A549 (cell line): ENCODE measurements at regions not wholly inside any gene's neighbourhood (a gene's known extent, or its start where the extent isn't known, plus 50 kb on each side); places are given as distances from the start of the nearest gene placed in this dataset.

Source experiments
- EP300 ChIP-seq, 2 experiments: fragments of >200 bp; sonication (Bioruptor Twin); formaldehyde crosslinking; IDR thresholded peaks; 2 replicates in 1 of 2; 3 replicates in 1 of 2; pipeline ENCODE4 v1.6.1; 2016 to 2017
- FOSB ChIP-seq: fragments of 250-450 bp; sonication (Bioruptor Pico); IDR thresholded peaks from 2 replicates; pipeline ENCODE4 v1.5.0; 2020; ENCODE audit warnings: mild to moderate bottlenecking, moderate library complexity
- HOXA7 ChIP-seq: fragments of 250-450 bp; sonication (Bioruptor Pico); IDR thresholded peaks from 2 replicates; pipeline ENCODE4 v1.5.0; 2020; ENCODE audit warnings: mild to moderate bottlenecking, moderate library complexity
- MYC ChIP-seq: IDR thresholded peaks from 2 replicates; pipeline ENCODE4 v1.6.1; 2012; ENCODE audit warnings: mild to moderate bottlenecking, inconsistent platforms, low read length, improper control_type of control experiment, borderline replicate concordance
- POLR2A ChIP-seq: IDR thresholded peaks from 2 replicates; pipeline ENCODE4 v1.6.1; 2012; ENCODE audit warnings: mild to moderate bottlenecking, low read length
- RNF2 ChIP-seq: fragments of 200-600 bp; sonication (generic); IDR thresholded peaks from 2 replicates; pipeline ENCODE4 v1.6.1; 2016; ENCODE audit warnings: low read depth, mild to moderate bottlenecking, antibody characterized with exemption, moderate library complexity, borderline replicate concordance
- SMC3 ChIP-seq: fragments of >200 bp; sonication (Bioruptor Twin); formaldehyde crosslinking; IDR thresholded peaks from 3 replicates; pipeline ENCODE4 v1.6.1; 2018; ENCODE audit warnings: inconsistent platforms
- USF2 ChIP-seq: fragments of 450-650 bp; IDR thresholded peaks from 2 replicates; pipeline ENCODE4 v1.6.1; 2014; ENCODE audit warnings: antibody characterized with exemption
- ZC3H11A ChIP-seq: fragments of 450-650 bp; IDR thresholded peaks from 2 replicates; pipeline ENCODE4 v1.6.1; 2014; ENCODE audit warnings: antibody characterized with exemption, mild to moderate bottlenecking
- ZFP36 ChIP-seq: fragments of 450-650 bp; IDR thresholded peaks from 2 replicates; pipeline ENCODE4 v1.6.1; 2014; ENCODE audit warnings: borderline replicate concordance; ENCODE audit not compliant: partially characterized antibody
- TF ChIP-seq, protein P1 (sequence below): IDR thresholded peaks from 2 replicates; pipeline ENCODE4 v1.6.1; 2012
- TF ChIP-seq, protein P2 (sequence below): fragments of >200 bp; sonication (Bioruptor Twin); formaldehyde crosslinking; IDR thresholded peaks from 3 replicates; pipeline ENCODE4 v1.5.1; 2016
- TF ChIP-seq, protein P3 (sequence below): IDR thresholded peaks from 2 replicates; pipeline ENCODE4 v1.6.1; 2012

DNA sequence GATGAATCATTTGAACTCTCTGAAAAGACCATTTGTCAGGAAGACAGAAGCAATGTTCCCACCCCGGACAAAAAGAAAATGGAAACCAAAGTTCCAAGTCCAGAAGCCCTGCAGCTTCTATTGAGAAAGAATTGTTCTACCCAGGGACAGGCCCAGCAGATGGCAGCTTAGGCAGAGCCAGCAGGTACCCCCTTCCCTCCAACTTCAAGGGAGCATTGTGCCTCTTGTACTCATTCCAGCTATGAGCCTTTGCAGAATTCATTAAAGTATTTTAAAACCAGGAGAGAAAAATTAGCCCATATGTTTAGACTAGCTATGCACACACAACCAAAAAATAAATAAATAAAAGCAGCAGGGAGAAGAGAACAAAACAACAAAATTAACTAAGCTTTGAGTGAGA lies 85.2 kb upstream of the KCND3 start:
- TF ChIP-seq, protein P1, sequence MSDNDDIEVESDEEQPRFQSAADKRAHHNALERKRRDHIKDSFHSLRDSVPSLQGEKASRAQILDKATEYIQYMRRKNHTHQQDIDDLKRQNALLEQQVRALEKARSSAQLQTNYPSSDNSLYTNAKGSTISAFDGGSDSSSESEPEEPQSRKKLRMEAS, result no peak
- TF ChIP-seq HOXA7 (no peak), MYC (no peak), FOSB (no peak), ZFP36 (no peak), RNF2 (no peak), ZC3H11A (no peak), USF2 (no peak), SMC3 (no peak), EP300 (IDR thresholded peaks at IDR 0.05) (no peak), POLR2A (no peak)
- TF ChIP-seq, protein P2, sequence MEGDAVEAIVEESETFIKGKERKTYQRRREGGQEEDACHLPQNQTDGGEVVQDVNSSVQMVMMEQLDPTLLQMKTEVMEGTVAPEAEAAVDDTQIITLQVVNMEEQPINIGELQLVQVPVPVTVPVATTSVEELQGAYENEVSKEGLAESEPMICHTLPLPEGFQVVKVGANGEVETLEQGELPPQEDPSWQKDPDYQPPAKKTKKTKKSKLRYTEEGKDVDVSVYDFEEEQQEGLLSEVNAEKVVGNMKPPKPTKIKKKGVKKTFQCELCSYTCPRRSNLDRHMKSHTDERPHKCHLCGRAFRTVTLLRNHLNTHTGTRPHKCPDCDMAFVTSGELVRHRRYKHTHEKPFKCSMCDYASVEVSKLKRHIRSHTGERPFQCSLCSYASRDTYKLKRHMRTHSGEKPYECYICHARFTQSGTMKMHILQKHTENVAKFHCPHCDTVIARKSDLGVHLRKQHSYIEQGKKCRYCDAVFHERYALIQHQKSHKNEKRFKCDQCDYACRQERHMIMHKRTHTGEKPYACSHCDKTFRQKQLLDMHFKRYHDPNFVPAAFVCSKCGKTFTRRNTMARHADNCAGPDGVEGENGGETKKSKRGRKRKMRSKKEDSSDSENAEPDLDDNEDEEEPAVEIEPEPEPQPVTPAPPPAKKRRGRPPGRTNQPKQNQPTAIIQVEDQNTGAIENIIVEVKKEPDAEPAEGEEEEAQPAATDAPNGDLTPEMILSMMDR, result no peak
- TF ChIP-seq, protein P3, sequence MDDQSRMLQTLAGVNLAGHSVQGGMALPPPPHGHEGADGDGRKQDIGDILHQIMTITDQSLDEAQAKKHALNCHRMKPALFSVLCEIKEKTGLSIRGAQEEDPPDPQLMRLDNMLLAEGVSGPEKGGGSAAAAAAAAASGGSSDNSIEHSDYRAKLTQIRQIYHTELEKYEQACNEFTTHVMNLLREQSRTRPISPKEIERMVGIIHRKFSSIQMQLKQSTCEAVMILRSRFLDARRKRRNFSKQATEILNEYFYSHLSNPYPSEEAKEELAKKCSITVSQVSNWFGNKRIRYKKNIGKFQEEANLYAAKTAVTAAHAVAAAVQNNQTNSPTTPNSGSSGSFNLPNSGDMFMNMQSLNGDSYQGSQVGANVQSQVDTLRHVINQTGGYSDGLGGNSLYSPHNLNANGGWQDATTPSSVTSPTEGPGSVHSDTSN, result no peak
